ENCODE measurements at regions not wholly inside any gene's neighbourhood (a gene's known extent, or its start where the extent isn't known, plus 50 kb on each side); places are given as distances from the start of the nearest gene placed in this dataset.
"Not testable (repeated sequence)": the region's sequence is repeated elsewhere in the genome, so short reads cannot be mapped to it uniquely, and the experiment has no call there.

DNA sequence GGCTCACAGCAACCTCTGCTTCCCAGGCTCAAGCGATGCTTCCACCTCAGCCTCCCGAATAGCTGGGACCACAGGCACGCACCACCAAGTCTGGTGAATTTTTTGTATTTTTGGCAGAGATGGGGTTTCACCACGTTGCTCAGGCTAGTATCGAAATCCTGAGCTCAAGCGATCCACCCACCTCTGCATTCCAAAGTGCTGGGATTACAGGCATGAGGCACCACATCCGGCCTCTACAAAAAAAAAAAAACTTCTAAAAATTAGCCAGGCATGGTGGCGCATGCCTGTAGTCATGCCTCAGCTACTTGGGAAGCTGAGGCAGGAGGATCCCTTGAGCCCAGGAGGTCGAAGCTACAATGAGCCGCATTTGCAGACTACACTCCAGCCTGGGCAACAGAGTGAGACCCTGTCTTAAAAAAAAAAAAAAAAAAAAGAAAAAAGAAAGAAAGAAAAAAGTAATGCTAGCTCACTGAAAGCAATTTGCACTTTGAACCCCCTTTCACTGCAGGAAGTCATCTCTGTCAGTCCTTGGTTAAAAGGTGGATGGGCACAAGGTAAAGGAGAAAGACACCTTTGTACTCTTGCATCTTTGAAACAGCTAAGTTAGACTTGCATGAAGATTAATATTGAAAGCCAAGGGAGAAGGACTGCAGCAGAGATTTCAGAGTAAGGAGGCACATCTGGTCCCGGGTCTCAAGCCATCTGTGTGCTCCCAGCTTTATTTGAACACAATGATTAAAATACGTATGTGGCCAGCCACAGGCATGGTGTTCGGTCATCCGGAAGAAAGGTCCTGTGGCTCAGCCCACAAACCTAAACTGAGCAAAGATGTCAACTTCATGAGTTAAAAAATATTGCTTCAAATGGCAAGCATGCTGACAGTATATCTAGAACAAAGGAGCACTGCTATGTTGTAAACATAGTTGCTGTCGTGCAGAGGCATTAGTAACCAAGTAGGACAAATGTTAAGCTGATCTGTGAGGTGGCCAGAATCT, 103.8 kb upstream of the HMGA2 start:
- 89 to 90% methylated on average over 15 of the region's 15 CpGs for WGBS, 2 experiments
- no peak overlapping the region for H3K4me3 ChIP-seq (ENCODE audit: insufficient read depth, low read depth, low read length)
- no peaks in the 10 kb centered on the region for H3K9me3 ChIP-seq (ENCODE audit: control insufficient read depth, low read length)
- no peaks in the 10 kb centered on the region for H3K27me3 ChIP-seq (ENCODE audit: control insufficient read depth, insufficient read depth, low read length, poor library complexity, severe bottlenecking)
- H3K36me3 ChIP-seq (ENCODE audit: control insufficient read depth, insufficient read depth, low read length): no peaks in the 10 kb centered on the region
- H3K27ac ChIP-seq (ENCODE audit: insufficient read depth, low read depth, low read length, poor library complexity, severe bottlenecking): no peak overlapping the region
- H3K4me1 ChIP-seq (ENCODE audit: control insufficient read depth, insufficient read depth, low read length): peaks cover 4% of the 10 kb centered on the region

DNA sequence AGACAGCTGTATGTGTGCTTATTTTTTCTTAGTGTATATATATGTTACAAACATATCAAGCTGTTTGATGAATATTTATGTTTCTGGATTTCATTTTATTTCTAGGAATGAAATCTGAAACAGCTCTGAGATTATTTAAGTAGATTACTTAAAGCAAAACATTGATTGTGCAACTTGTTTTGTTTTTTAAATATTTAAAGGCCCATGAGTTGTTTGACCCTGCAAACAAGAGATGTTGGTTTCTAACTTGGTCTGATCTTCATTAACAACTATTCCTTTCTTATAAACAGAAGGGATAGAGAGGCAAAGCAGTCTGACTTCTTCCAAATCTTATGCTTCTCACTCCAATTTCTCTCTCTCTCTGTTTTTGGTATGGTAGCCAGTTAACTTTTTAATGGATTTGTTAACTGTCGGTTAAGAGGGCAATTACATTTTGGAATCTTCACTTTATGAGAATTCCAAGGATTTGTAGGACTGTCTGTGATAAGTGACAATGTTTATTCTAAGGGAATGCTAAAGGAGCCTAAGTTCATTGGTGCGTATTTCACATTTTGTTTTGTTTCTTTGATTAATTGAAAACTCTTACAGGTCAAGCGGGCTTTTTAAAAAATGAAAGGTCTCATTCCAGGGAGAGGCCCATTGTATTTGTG, 102.6 kb upstream of the HMGA2 start:
- Histone ChIP-seq H3K27me3 (ENCODE audit: control insufficient read depth, insufficient read depth, low read length, poor library complexity, severe bottlenecking) (no peaks in the 10 kb centered on the region), H3K36me3 (ENCODE audit: control insufficient read depth, insufficient read depth, low read length) (no peaks in the 10 kb centered on the region), H3K9me3 (ENCODE audit: control insufficient read depth, low read length) (no peaks in the 10 kb centered on the region), H3K4me3 (ENCODE audit: insufficient read depth, low read depth, low read length) (no peak overlapping the region), H3K27ac (ENCODE audit: insufficient read depth, low read depth, low read length, poor library complexity, severe bottlenecking) (no peak overlapping the region), H3K4me1 (ENCODE audit: control insufficient read depth, insufficient read depth, low read length) (no peaks in the 10 kb centered on the region)
- WGBS, 2 experiments: 91 to 94% methylated on average over 3 of the region's 3 CpGs

DNA sequence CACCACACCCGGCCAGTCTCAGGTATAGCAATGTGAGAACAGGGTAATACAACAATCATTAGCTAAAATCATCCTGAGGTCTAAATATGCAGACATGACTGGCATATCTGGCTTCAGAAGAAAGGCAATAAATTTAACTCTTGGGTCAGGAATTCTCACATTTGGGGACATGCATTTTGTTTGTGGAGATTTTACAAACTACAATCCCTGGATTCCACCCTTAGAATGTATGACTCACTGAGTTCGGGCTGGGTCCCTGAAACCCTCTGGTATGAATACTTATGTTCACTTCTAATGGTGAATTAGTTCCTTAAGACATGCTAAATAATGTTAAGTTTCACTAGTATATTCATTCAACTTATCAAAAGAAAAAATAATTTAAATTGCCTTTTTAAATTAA, 98.9 kb upstream of the HMGA2 start:
- 89 to 100% methylated on average over 1 to 2 of the region's 2 CpGs for WGBS, 2 experiments
- Histone ChIP-seq H3K9me3 (ENCODE audit: control insufficient read depth, low read length) (no peaks in the 10 kb centered on the region), H3K27ac (ENCODE audit: insufficient read depth, low read depth, low read length, poor library complexity, severe bottlenecking) (no peak overlapping the region), H3K4me1 (ENCODE audit: control insufficient read depth, insufficient read depth, low read length) (peaks cover 10% of the 10 kb centered on the region), H3K4me3 (ENCODE audit: insufficient read depth, low read depth, low read length) (no peak overlapping the region), H3K27me3 (ENCODE audit: control insufficient read depth, insufficient read depth, low read length, poor library complexity, severe bottlenecking) (peaks cover 28% of the 10 kb centered on the region), H3K36me3 (ENCODE audit: control insufficient read depth, insufficient read depth, low read length) (no peaks in the 10 kb centered on the region)

DNA sequence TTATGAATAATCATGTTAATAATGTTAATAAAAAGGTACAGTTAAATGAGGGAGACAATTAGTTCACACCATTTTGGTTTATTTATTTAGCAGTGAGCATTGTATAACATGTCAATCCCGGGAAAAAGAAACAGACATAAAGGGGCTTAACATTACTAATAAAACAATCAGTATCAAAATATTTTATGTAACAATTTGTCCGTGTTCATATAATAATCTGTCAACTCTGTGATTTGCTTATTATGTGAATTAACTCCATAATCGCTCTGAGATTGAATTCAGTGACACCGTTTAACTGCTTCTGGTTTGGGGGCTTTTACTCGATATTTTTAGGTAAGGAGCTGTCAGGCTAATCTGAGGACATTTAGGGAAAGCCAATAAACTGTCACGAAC, 95.8 kb upstream of the HMGA2 start:
- H3K4me3 ChIP-seq (ENCODE audit: insufficient read depth, low read depth, low read length): peak overlapping the region; percentile 46
- 27 to 31% methylated on average over 4 to 5 of the region's 6 CpGs for WGBS, 2 experiments

DNA sequence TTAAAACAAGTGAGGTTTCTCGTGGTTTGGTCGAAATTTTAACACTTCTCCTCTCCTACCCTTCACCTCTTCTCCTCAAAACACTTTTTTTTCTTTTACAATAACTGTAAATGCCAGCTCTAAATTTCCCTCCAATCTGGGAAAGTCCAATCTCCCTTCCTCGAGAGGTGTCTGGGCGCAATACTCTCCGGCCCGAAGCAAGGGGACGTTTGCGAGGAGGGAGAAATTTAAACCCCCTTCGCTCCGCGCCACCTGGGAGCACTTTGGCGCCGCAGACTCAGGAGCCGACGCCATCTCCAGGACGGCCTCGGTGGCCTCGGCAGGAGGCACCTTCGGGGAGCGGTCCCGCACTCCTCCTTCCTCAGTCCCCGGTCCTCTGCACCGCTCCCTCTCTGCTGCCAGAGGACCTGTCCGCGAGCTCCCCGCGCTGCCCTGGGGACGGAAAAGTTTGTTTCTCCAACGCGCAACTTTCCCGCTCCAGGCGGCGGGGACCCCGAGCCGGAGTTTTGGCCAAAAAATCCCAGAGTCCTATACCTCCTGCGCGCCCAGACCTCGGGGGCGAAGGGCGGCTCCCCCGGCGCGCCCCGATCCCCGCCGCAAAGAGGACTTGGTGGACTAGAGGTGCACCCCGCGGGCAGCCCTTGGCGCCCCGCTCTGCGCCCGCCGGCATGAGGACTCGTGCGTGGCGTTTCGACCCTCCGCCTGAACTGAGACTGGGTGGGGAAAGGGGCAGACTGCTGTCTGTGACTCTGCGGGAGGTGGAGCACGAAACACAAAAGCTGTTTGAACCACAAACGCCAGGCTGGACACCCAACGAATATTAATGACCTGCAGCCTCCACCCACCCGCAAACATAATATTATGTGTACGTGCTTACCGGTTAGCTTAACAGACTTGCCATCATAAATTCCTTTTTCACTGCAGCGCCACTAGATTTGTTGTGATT, 95.2 kb upstream of the HMGA2 start:
- H3K36me3 ChIP-seq (ENCODE audit: control insufficient read depth, insufficient read depth, low read length): no peaks in the 10 kb centered on the region
- WGBS, 2 experiments: 2 to 3% methylated on average over 66 of the region's 66 CpGs
- peaks cover 10% of the 10 kb centered on the region for H3K4me1 ChIP-seq (ENCODE audit: control insufficient read depth, insufficient read depth, low read length)
- peak overlapping the region; percentile 46 for H3K4me3 ChIP-seq (ENCODE audit: insufficient read depth, low read depth, low read length)
- H3K27ac ChIP-seq (ENCODE audit: insufficient read depth, low read depth, low read length, poor library complexity, severe bottlenecking): no peak overlapping the region
- H3K27me3 ChIP-seq (ENCODE audit: control insufficient read depth, insufficient read depth, low read length, poor library complexity, severe bottlenecking): peaks cover 40% of the 10 kb centered on the region
- H3K9me3 ChIP-seq (ENCODE audit: control insufficient read depth, low read length): no peaks in the 10 kb centered on the region

More for the DNA sequence above, 95.8 kb upstream of the HMGA2 start:
- Histone ChIP-seq H3K4me1 (ENCODE audit: control insufficient read depth, insufficient read depth, low read length) (peaks cover 10% of the 10 kb centered on the region), H3K9me3 (ENCODE audit: control insufficient read depth, low read length) (no peaks in the 10 kb centered on the region), H3K27ac (ENCODE audit: insufficient read depth, low read depth, low read length, poor library complexity, severe bottlenecking) (no peak overlapping the region), H3K27me3 (ENCODE audit: control insufficient read depth, insufficient read depth, low read length, poor library complexity, severe bottlenecking) (peaks cover 40% of the 10 kb centered on the region), H3K36me3 (ENCODE audit: control insufficient read depth, insufficient read depth, low read length) (no peaks in the 10 kb centered on the region)

DNA sequence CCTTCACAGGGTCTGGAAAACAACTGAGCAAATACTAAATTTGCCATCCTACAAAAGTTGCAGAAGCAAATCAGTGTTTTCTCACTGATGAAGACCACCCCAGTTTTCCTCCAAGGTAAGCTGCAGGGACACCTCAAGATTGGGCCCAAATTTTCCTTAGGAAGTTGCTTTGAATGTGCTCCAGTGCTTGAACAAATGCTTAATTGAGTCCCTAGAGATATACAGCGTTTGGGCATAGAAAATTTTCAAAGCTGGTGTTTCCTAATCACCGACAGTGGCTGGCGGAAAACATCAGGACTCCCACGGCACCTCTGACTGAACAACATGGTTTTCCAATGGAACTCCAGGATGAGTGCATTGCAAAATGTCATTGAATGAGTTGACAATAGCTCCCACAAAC, 92.5 kb upstream of the HMGA2 start:
- Histone ChIP-seq H3K4me3 (ENCODE audit: insufficient read depth, low read depth, low read length) (no peak overlapping the region), H3K27me3 (ENCODE audit: control insufficient read depth, insufficient read depth, low read length, poor library complexity, severe bottlenecking) (peaks cover 40% of the 10 kb centered on the region), H3K4me1 (ENCODE audit: control insufficient read depth, insufficient read depth, low read length) (peaks cover 10% of the 10 kb centered on the region), H3K36me3 (ENCODE audit: control insufficient read depth, insufficient read depth, low read length) (no peaks in the 10 kb centered on the region), H3K27ac (ENCODE audit: insufficient read depth, low read depth, low read length, poor library complexity, severe bottlenecking) (no peak overlapping the region), H3K9me3 (ENCODE audit: control insufficient read depth, low read length) (no peaks in the 10 kb centered on the region)
- WGBS, 2 experiments: 91 to 92% methylated on average over 4 of the region's 4 CpGs

DNA sequence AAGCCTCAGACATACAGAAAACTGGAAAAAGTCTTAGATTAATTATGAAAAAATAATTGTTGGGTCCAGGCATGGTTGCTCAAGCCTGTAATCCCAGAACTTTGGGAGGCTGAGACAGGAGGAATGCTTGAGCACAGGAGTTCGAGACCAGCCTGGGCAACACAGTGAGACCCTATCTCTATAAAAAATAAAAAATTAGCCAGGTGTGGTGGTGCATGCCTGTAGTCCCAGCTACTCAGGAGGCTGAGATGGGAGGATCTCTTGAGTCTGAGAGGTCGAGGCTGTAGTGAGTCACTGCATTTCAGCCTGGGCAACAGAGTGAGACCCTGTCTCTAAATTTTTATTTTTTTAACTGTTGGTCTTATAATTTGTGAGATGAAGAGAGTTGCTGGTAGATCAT, 90.6 kb upstream of the HMGA2 start:
- H3K9me3 ChIP-seq (ENCODE audit: control insufficient read depth, low read length); H3K27ac ChIP-seq (ENCODE audit: insufficient read depth, low read depth, low read length, poor library complexity, severe bottlenecking); H3K4me1 ChIP-seq (ENCODE audit: control insufficient read depth, insufficient read depth, low read length); H3K36me3 ChIP-seq (ENCODE audit: control insufficient read depth, insufficient read depth, low read length); H3K4me3 ChIP-seq (ENCODE audit: insufficient read depth, low read depth, low read length): not testable (repeated sequence)
- peaks cover 29% of the 10 kb centered on the region for H3K27me3 ChIP-seq (ENCODE audit: control insufficient read depth, insufficient read depth, low read length, poor library complexity, severe bottlenecking)
- WGBS, 2 experiments: 93 to 96% methylated on average over 2 of the region's 2 CpGs

DNA sequence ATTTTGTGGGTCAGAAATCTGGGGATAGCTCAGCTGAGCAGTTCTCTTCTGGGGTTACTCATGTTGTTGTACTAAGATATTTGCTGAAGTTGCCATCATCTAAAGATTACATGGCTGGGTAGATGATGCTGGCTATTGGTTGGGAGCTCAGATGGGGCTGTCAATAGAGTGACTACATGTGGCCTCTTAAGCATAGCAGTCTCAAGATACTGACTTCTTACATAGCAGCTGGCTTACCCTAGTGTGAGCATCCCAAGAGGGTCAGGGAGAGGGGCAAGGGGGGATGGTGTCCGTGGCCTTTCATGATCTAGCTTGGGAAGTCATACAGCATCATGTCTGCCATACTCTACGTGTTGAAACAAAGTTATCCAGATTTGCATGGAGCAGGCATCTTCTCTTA, 90.1 kb upstream of the HMGA2 start:
- no peaks in the 10 kb centered on the region for H3K9me3 ChIP-seq (ENCODE audit: control insufficient read depth, low read length)
- 88 to 90% methylated on average over 2 of the region's 2 CpGs for WGBS, 2 experiments
- H3K27ac ChIP-seq (ENCODE audit: insufficient read depth, low read depth, low read length, poor library complexity, severe bottlenecking): no peak overlapping the region
- peaks cover 24% of the 10 kb centered on the region for H3K27me3 ChIP-seq (ENCODE audit: control insufficient read depth, insufficient read depth, low read length, poor library complexity, severe bottlenecking)
- peaks cover 3% of the 10 kb centered on the region for H3K4me1 ChIP-seq (ENCODE audit: control insufficient read depth, insufficient read depth, low read length)
- no peak overlapping the region for H3K4me3 ChIP-seq (ENCODE audit: insufficient read depth, low read depth, low read length)
- H3K36me3 ChIP-seq (ENCODE audit: control insufficient read depth, insufficient read depth, low read length): no peaks in the 10 kb centered on the region

DNA sequence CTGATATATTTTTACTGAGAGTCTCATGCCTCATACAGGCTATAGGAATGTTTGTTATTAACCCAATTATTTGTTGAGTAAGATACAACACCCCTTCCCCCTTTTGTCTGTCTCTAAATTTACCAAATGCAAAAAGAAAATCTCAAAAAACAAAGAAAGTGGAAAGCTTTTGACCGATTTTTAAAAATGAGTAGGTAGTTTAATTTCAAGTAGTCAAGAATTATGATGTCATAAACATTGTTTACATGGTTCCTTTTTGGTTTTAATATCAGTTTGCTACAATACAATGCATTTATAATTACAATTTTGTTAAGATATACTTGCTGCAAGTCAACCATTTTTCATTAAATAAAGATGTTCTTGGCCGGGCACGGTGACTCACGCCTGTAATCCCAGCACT, 84.7 kb upstream of the HMGA2 start:
- H3K4me3 ChIP-seq (ENCODE audit: insufficient read depth, low read depth, low read length): no peak overlapping the region
- WGBS, 2 experiments: 86 to 91% methylated on average over 4 of the region's 4 CpGs

More for the DNA sequence above, 84.7 kb upstream of the HMGA2 start:
- Histone ChIP-seq H3K9me3 (ENCODE audit: control insufficient read depth, low read length) (no peaks in the 10 kb centered on the region), H3K27me3 (ENCODE audit: control insufficient read depth, insufficient read depth, low read length, poor library complexity, severe bottlenecking) (peaks cover 26% of the 10 kb centered on the region), H3K4me1 (ENCODE audit: control insufficient read depth, insufficient read depth, low read length) (no peaks in the 10 kb centered on the region), H3K36me3 (ENCODE audit: control insufficient read depth, insufficient read depth, low read length) (no peaks in the 10 kb centered on the region), H3K27ac (ENCODE audit: insufficient read depth, low read depth, low read length, poor library complexity, severe bottlenecking) (no peak overlapping the region)

Data from ectodermal cell (in vitro differentiated cells).